ENCODE measurements at regions not wholly inside any gene's neighbourhood (a gene's known extent, or its start where the extent isn't known, plus 50 kb on each side); places are given as distances from the start of the nearest gene placed in this dataset.

GRCh38 chr3:10702961-10703740, 112.9 kb upstream of the SLC6A11 start:
- peak; percentile 50 for DNase-seq (ENCODE audit: low read depth, low spot score)

DNA sequence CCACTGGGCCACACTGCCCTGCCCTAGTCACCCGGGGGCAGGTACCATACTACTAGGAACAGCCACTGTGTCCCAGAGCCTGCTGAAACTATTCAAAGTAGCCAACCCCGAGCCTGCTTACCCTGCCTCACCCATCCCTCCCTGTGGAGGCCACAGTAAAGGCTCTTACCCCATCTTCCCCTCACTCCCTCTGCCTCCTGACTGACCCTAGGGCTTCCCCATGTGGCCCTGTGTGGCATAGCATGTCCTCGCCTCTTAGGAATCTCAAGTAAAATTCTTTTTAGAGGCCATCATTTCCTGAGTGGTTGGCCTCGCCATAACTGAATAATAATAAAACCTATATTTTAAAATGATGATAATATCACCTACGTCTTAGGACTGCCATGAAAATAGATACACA, 112.2 kb upstream of the SLC6A11 start:
- peak; percentile 61 for DNase-seq (ENCODE audit: low read depth, low spot score)

DNA sequence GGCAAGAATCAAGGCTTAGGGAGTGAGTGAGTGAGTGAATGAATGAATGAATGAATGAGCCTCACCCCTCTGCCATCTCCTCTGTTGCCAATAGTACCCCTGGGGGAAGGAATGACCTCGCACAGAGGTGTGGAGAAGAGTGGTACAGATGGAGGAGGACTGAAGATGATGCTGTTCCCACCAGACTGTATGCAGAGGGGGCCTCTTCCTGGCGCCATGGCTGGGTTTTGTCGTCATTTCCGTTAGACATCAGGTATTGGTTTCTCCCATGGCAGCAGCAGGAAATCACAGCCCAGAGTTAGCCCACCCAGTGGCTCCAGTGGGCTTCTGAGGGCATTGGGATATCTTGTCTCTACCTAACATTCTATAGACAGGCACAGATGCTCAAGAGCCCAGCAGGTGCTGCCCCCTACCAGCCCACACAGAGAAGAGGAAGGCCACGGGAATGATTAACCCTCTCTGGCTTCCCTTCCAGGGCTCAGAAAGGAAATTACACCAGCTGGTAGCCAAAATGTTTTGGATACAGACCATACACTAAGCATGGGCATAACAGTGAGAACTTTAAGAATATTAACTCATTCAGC, 109.8 kb upstream of the SLC6A11 start:
- no peak for DNase-seq (ENCODE audit: low read depth, low spot score)

GRCh38 chr3:10706740-10707399, 109.2 kb upstream of the SLC6A11 start:
- DNase-seq (ENCODE audit: low read depth, low spot score): no peak

GRCh38 chr3:10707400-10708215, 108.4 kb upstream of the SLC6A11 start:
- no peak for DNase-seq (ENCODE audit: low read depth, low spot score)

DNA sequence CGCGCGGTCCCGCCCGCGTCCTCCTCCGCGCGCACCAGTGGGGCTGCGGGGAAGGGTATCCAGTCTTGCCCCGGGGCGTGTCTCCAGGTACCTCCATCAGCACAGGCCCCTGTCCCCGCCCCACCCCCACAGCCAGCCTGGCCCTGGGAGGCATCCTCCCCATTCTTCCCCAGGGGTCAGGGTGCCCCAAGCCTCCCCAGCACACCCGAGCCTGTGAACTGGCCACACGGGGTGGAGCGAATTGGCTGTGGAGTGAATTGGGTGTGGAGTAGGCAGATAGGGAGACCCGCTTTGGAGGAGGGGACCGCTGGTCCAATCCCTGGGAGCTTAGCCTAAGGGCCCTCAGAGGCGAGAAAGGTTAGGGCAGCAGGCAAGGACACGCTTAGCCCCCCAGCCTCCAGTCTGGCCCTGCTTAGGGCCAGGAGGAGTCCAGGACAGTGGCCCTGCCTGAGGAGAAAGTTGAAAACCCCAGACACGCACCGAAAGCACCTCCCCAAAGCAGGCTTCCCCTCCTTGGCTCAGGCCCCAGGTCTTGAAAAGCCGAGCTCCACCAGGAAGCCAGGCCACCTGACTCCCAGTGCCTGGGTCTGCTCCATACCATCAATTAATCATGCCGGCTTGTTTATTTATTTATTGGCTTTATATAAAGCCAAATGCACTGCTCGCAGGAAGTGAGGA, 107.7 kb upstream of the SLC6A11 start:
- DNase-seq (ENCODE audit: low read depth, low spot score): no peak

GRCh38 chr3:10709110-10709781, 106.8 kb upstream of the SLC6A11 start:
- no peak for DNase-seq (ENCODE audit: low read depth, low spot score)

DNA sequence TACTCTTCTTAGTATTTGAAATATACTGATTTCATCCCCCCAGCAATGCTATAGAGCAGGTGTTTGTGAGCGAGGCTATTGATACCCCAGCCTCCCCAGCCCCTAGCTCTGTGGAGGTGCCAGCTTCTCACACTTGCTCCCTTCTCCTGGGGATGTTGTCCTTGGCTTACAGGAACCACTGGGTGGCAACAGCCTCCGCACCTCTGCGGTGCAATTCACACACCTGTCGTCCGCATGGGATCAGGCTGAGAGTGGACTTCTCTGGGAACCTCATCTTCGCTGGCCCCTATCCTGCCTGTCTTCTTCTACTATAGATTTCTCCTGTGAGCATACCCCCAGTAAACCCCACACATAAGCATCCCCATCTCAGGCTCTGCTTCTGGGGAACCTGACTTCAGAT, 103.9 kb upstream of the SLC6A11 start:
- DNase-seq (ENCODE audit: low read depth, low spot score): no peak

- no peak for DNase-seq (ENCODE audit: low read depth, low spot score)
Observed at GRCh38 chr3:10713656-10714055, 102.4 kb upstream of the SLC6A11 start.

DNA sequence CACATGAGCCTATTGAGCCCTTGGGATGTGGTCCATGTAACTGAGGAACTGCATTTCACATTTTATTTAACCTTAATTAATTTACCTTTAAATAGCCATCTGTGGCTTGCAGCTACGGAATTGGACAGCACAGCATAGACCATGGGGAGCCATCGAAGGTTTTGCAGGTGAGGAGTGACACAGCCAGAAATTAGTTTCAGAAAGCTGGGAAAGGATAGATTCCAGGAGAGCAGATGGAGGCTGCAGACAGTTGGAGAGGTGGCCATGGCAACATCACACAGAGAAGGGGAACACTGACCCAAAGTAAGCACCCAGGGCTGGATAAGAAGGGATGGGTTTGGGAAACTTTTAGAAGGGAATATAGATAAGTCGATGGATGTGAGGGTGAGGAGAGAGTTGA, 100.1 kb upstream of the SLC6A11 start:
- DNase-seq (ENCODE audit: low read depth, low spot score): no peak

DNA sequence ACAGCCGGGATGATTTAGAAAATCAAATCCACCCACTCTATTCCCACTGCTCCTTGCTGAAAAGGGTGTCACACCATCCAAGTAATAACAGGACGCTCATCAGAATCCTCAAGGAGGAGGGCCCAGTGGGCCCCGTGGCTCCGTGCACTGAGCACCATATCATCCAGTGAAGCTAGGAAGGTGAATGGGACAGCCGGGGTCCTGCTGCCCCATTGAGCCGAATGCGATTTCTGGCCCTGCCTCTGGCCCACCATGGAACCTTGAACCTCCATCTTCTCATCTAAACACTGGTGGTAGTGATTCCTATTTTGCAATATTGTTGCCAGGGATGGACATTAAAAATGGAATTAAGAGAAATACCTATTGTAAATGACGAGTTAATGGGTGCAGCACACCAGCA, 99.1 kb upstream of the SLC6A11 start:
- DNase-seq (ENCODE audit: low read depth, low spot score): no peak

- DNase-seq (ENCODE audit: low read depth, low spot score): no peak
Observed at GRCh38 chr3:10717756-10718155, 98.3 kb upstream of the SLC6A11 start.

DNA sequence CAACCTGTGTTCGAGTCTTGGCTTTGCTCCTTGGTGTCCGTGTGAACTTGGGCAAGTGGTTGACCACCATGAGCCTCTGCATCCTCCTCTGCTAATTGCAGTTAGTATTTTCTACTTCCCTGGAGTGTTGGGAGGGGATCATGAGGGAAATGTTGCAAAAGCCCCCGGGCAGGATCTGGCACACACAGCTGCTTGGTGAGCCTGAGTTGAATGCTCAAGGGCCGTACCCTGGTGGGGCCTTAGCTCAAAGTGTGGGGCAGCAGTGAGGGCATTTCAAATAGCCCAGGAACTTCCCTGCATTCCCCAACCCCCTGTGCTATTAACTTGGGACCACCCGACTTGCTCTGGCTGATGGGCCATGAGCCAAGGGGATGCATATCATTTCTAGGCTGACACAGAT, 94.9 kb upstream of the SLC6A11 start:
- no peak for DNase-seq (ENCODE audit: low read depth, low spot score)

DNA sequence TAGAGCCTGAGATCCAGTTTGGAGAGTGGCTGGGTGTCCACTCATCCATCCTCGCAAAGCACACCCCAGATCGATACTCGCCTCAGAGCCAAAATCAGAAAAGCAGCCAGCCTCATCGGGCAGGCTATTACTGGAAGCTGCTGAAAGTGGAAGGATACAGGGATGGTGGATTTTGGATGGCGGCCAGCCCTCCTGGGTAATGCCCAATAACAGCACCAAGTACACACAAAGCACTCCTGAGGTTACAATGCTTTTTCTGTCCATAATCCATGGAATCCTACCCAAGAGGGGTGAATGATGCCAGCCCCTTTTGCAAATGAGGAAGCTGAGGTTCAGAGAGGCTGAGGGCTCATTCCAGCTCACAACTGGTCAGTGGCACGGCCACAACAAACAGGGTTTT, 93.1 kb upstream of the SLC6A11 start:
- DNase-seq (ENCODE audit: low read depth, low spot score): no peak

GRCh38 chr3:10723991-10724390, 92.0 kb upstream of the SLC6A11 start:
- DNase-seq (ENCODE audit: low read depth, low spot score): no peak

DNA sequence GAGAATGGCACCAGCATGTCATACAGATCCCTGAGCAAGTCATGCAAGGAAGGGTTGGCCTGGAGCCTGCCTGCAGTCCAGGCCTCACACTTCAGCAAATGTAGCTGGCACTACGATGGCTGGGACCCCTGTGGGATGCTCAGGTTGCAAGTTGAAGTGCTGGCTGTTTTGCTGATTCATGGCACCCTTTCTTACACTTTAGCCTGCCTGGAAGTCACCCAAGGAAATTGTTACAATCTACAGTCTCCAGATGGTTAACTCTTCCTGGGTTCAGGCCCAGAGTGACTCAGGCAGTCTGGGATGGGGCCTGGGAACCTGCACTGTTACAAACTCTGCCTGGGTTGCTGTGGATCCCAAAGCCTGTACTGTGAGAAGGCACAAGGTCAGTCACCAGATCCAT, 91.0 kb upstream of the SLC6A11 start:
- no peak for DNase-seq (ENCODE audit: low read depth, low spot score)

DNA sequence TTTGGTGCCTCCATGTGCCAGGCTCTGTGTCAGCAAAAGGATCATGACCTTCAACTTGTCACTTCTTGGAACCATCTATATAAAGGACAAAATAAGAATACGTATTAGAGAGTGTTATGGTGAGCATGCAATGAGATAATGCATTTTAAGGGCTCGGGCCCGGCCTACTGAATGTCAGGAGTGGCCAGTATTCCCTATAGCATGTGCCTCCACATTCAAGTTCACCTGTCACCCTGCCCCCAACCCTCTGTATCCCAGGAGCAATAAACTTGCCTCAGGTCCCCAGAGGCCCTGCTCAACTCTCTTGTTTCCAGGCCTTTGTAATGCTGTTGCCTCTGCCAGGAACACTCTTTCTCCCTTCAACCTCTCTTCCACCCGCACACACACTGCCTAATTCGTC, 90.2 kb upstream of the SLC6A11 start:
- no peak for DNase-seq (ENCODE audit: low read depth, low spot score)

- no peak for DNase-seq (ENCODE audit: low read depth, low spot score)
Observed at GRCh38 chr3:10726787-10727186, 89.2 kb upstream of the SLC6A11 start.

- DNase-seq (ENCODE audit: low read depth, low spot score): no peak
Observed at GRCh38 chr3:10729439-10729838, 86.6 kb upstream of the SLC6A11 start.

DNA sequence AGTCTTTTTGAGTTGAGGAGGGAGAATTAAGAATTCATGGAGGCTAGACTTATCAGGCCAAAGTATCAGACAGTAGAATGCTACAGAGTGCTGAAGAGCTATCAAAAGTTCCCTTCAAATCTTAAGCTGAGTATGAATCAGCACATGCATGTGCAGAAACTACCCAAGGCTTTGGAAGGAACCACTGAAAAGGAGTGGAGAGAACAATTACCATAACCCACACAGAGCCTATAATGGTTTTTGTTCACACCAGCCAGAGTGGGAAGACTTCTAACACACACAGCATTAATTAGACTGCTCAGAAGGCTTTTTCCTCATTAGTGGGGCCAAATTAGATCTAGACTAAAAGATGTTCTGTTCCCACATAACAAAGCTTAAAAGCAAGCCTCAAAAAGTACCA, 83.7 kb upstream of the SLC6A11 start:
- no peak for DNase-seq (ENCODE audit: low read depth, low spot score)

- no peak for DNase-seq (ENCODE audit: low read depth, low spot score)
Observed at GRCh38 chr3:10733297-10733696, 82.7 kb upstream of the SLC6A11 start.
